ENCODE measurements at regions not wholly inside any gene's neighbourhood (a gene's known extent, or its start where the extent isn't known, plus 50 kb on each side); places are given as distances from the start of the nearest gene placed in this dataset.
"Not testable (repeated sequence)": the region's sequence is repeated elsewhere in the genome, so short reads cannot be mapped to it uniquely, and the experiment has no call there.

- no peak for DNase-seq
Observed at GRCh38 chr4:82171531-82172155, 202.1 kb downstream of the HNRNPD start.

GRCh38 chr4:82149750-82150149 lies 224.0 kb downstream of the HNRNPD start:
- no peak for DNase-seq

GRCh38 chr4:82145850-82146249 lies 227.9 kb downstream of the HNRNPD start:
- DNase-seq: no peak

GRCh38 chr4:82140422-82140821 lies 233.4 kb downstream of the HNRNPD start:
- no peak for DNase-seq

- no peak for DNase-seq
Observed at GRCh38 chr4:82139287-82139686, 234.5 kb downstream of the HNRNPD start.

- no peak for DNase-seq
Observed at GRCh38 chr4:82138374-82138773, 235.4 kb downstream of the HNRNPD start.

GRCh38 chr4:82136161-82136801 lies 237.5 kb downstream of the HNRNPD start:
- DNase-seq: no peak

GRCh38 chr4:82128355-82128754 lies 245.4 kb downstream of the HNRNPD start:
- DNase-seq: no peak

- no peak for DNase-seq
Observed at GRCh38 chr4:82126512-82127040, 247.2 kb downstream of the HNRNPD start.

- no peak for DNase-seq
Observed at GRCh38 chr4:82125787-82126297, 247.9 kb downstream of the HNRNPD start.

GRCh38 chr4:82124932-82125786 lies 248.6 kb downstream of the HNRNPD start:
- DNase-seq: no peak

GRCh38 chr4:82124365-82124764 lies 249.4 kb downstream of the HNRNPD start:
- no peak for DNase-seq

- no peak for DNase-seq
Observed at GRCh38 chr4:82123934-82124333, 249.9 kb downstream of the HNRNPD start.

GRCh38 chr4:82115183-82115582 lies 258.6 kb downstream of the HNRNPD start:
- DNase-seq: not testable (repeated sequence)

GRCh38 chr4:82108506-82108905 lies 265.3 kb downstream of the HNRNPD start:
- no peak for DNase-seq

- DNase-seq: no peak
Observed at GRCh38 chr4:82104578-82104977, 269.2 kb downstream of the HNRNPD start.

- DNase-seq: no peak
Observed at GRCh38 chr4:82099928-82100579, 273.7 kb downstream of the HNRNPD start.

GRCh38 chr4:82097504-82097903 lies 276.3 kb downstream of the HNRNPD start:
- no peak for DNase-seq

- no peak for DNase-seq
Observed at GRCh38 chr4:82090717-82091116, 283.1 kb downstream of the HNRNPD start.

- no peak for DNase-seq
Observed at GRCh38 chr4:82084747-82085146, 289.0 kb downstream of the HNRNPD start.

- DNase-seq: not testable (repeated sequence)
Observed at GRCh38 chr4:82077471-82077995, 296.3 kb downstream of the HNRNPD start.

- DNase-seq: no peak
Observed at GRCh38 chr4:82076809-82077208, 297.0 kb downstream of the HNRNPD start.

- DNase-seq: no peak
Observed at GRCh38 chr4:82076359-82076758, 297.4 kb downstream of the HNRNPD start.

Data from SHP77 treated with DMSO at 0.1 percent for 48 hours (cell line).